OCI-LY1 (cell line): ENCODE measurements at regions not wholly inside any gene's neighbourhood (a gene's known extent, or its start where the extent isn't known, plus 50 kb on each side); places are given as distances from the start of the nearest gene placed in this dataset.

Experiments
- EZH2 ChIP-seq: fragments of 200-600 bp; sonication (generic), shearing (Covaris generic); IDR thresholded peaks from 2 replicates; pipeline ENCODE4 v1.8.0; 2017; ENCODE audit warnings: borderline replicate concordance, mixed run types, mild to moderate bottlenecking, antibody characterized with exemption, low read length, moderate library complexity, mixed read lengths
- TF ChIP-seq, protein P1 (sequence below): fragments of 200-600 bp; sonication (generic), shearing (Covaris generic); IDR thresholded peaks from 2 replicates; pipeline ENCODE4 v1.5.1; 2017; ENCODE audit warnings: mild to moderate bottlenecking, antibody characterized with exemption, low read length, moderate library complexity, mixed read lengths

- TF ChIP-seq, protein P1, sequence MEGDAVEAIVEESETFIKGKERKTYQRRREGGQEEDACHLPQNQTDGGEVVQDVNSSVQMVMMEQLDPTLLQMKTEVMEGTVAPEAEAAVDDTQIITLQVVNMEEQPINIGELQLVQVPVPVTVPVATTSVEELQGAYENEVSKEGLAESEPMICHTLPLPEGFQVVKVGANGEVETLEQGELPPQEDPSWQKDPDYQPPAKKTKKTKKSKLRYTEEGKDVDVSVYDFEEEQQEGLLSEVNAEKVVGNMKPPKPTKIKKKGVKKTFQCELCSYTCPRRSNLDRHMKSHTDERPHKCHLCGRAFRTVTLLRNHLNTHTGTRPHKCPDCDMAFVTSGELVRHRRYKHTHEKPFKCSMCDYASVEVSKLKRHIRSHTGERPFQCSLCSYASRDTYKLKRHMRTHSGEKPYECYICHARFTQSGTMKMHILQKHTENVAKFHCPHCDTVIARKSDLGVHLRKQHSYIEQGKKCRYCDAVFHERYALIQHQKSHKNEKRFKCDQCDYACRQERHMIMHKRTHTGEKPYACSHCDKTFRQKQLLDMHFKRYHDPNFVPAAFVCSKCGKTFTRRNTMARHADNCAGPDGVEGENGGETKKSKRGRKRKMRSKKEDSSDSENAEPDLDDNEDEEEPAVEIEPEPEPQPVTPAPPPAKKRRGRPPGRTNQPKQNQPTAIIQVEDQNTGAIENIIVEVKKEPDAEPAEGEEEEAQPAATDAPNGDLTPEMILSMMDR = no peak
- no peak for TF ChIP-seq EZH2
Measured at GRCh38 chr22:45072322-45072903, 62.6 kb upstream of the PHF21B start.
